Astrocyte (in vitro differentiated cells and primary cell): ENCODE measurements at regions not wholly inside any gene's neighbourhood (a gene's known extent, or its start where the extent isn't known, plus 50 kb on each side); places are given as distances from the start of the nearest gene placed in this dataset.

Source experiments
- DNase-seq: peaks from one replicate; pipeline ENCODE4 v3.0.0-alpha.2; 2010; ENCODE audit warnings: low read depth
- FAIRE-seq: peaks from 2 replicates; lab custom pipeline; 2011; peaks lifted over from hg19 to GRCh38; lab: Jason Lieb, UNC
- H2AFZ ChIP-seq: 2 replicates; pipeline ENCODE4 v1.6.0; 2012; ENCODE audit warnings: low read depth, low read length, inconsistent platforms
- H3K27ac ChIP-seq: 2 replicates; pipeline ENCODE4 v1.5.1; 2011; ENCODE audit warnings: low read depth, low read length, inconsistent platforms
- H3K27me3 ChIP-seq: 2 replicates; pipeline ENCODE4 v1.6.0; 2011; ENCODE audit warnings: low read length, inconsistent platforms; ENCODE audit not compliant: insufficient read depth
- H3K36me3 ChIP-seq: 2 replicates; pipeline ENCODE4 v1.5.1; 2011; ENCODE audit warnings: low read length, inconsistent platforms; ENCODE audit not compliant: insufficient read depth
- H3K4me1 ChIP-seq: 2 replicates; pipeline ENCODE4 v1.5.1; 2011; ENCODE audit warnings: low read length, inconsistent platforms; ENCODE audit not compliant: insufficient read depth
- H3K4me2 ChIP-seq: 2 replicates; pipeline ENCODE4 v1.6.0; 2012; ENCODE audit warnings: low read length, inconsistent platforms
- H3K4me3 ChIP-seq: 2 replicates; pipeline ENCODE4 v1.5.1; 2011; ENCODE audit warnings: low read depth, mild to moderate bottlenecking, low read length, inconsistent platforms; ENCODE audit not compliant: insufficient read depth
- H3K79me2 ChIP-seq: 2 replicates; pipeline ENCODE4 v1.6.0; 2012; ENCODE audit warnings: mild to moderate bottlenecking, low read length, inconsistent platforms; ENCODE audit not compliant: insufficient read depth
- H3K9ac ChIP-seq: 2 replicates; pipeline ENCODE4 v1.6.0; 2012; ENCODE audit warnings: mild to moderate bottlenecking, low read length, inconsistent platforms
- H3K9me3 ChIP-seq: 2 replicates; pipeline ENCODE4 v1.5.1; 2012; ENCODE audit warnings: low read depth, mild to moderate bottlenecking, low read length, inconsistent platforms; ENCODE audit not compliant: insufficient read depth
- H4K20me1 ChIP-seq: 2 replicates; pipeline ENCODE4 v1.6.0; 2012; ENCODE audit warnings: low read length, inconsistent platforms; ENCODE audit not compliant: insufficient read depth
- H3K27ac Mint-ChIP-seq: one replicate; pipeline ENCODE4 v1.8.0; 2021; ENCODE audit warnings: mild to moderate bottlenecking, mixed read lengths; ENCODE audit not compliant: unreplicated experiment
- H3K27me3 Mint-ChIP-seq: one replicate; pipeline ENCODE4 v1.8.0; 2021; ENCODE audit warnings: low read depth, mixed read lengths; ENCODE audit not compliant: unreplicated experiment
- H3K36me3 Mint-ChIP-seq: one replicate; pipeline ENCODE4 v1.8.0; 2021; ENCODE audit warnings: low read depth, mixed read lengths; ENCODE audit not compliant: unreplicated experiment
- H3K4me1 Mint-ChIP-seq: one replicate; pipeline ENCODE4 v1.8.0; 2021; ENCODE audit warnings: low read depth, mixed read lengths; ENCODE audit not compliant: unreplicated experiment
- H3K4me3 Mint-ChIP-seq: one replicate; pipeline ENCODE4 v1.8.0; 2021; ENCODE audit warnings: mild to moderate bottlenecking, moderate library complexity, mixed read lengths; ENCODE audit not compliant: unreplicated experiment
- H3K9me3 Mint-ChIP-seq: one replicate; pipeline ENCODE4 v1.8.0; 2021; ENCODE audit warnings: mild to moderate bottlenecking, mixed read lengths; ENCODE audit not compliant: unreplicated experiment
- EZH2 ChIP-seq: IDR thresholded peaks from 2 replicates; pipeline ENCODE4 v1.6.1; 2012; ENCODE audit warnings: mild to moderate bottlenecking, low read length, inconsistent platforms; ENCODE audit not compliant: insufficient read depth
- TF ChIP-seq, protein P1 (sequence below): IDR thresholded peaks from 2 replicates; pipeline ENCODE4 v1.5.1; 2011; ENCODE audit warnings: low read depth, mild to moderate bottlenecking, inconsistent platforms, low read length, moderate library complexity; ENCODE audit not compliant: insufficient read depth

DNA sequence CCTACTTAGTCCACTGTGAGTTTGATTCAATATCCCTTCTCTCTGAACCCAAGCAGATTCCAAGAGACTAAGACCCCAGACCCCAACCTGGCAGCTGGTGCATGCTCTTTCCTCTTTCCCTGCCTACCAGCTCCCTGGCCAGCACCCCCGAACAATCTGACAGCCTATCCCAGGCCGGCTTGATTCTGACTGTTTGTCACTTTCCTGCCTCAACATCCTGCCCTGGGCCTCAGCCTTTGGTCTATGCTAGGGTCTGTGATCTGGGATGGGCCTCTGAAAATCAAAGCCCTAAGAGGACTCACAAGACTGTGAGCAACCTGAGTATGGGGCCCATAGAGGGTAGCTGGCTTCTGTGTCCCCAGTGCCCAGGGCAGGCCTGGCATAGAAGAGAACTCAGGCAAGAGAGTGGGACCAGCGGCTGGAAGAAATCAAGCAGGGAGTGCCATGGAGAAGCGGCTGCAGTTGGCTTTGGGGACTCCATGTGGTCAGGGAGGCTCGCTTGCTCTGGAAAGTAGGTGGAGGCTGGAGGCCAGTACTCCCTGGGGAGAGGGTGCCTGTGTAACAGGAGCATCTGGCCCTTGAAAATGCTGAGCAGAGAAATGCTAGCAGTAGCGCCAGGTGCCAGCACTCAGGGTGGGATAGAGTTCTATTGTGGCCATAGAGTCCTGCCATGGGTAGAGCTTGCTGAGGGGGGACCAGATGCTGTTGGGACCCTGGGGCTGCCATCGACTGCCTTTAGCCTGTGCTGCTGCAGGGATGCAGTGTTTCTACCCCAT lies 343.9 kb downstream of the DYSF start:
- no peak for DNase-seq
- Histone ChIP-seq H3K9ac (no peak overlapping the region), H3K4me3 (no peak overlapping the region), H3K27me3 (peaks cover under 1% of the 10 kb centered on the region), H3K4me2 (no peak overlapping the region), H3K36me3 (no peaks in the 10 kb centered on the region), H3K9me3 (no peaks in the 10 kb centered on the region), H3K27ac (no peak overlapping the region), H2AFZ (no peak overlapping the region), H3K4me1 (peaks cover 27% of the 10 kb centered on the region), H4K20me1 (no peaks in the 10 kb centered on the region), H3K79me2 (no peaks in the 10 kb centered on the region)
- no peak for FAIRE-seq
- Mint-ChIP-seq H3K4me3 (no peak overlapping the region), H3K27me3 (peaks cover 44% of the 10 kb centered on the region), H3K9me3 (no peaks in the 10 kb centered on the region), H3K36me3 (no peaks in the 10 kb centered on the region), H3K4me1 (peaks cover 13% of the 10 kb centered on the region), H3K27ac (no peak overlapping the region)
- TF ChIP-seq EZH2 = no peak
- TF ChIP-seq, protein P1, sequence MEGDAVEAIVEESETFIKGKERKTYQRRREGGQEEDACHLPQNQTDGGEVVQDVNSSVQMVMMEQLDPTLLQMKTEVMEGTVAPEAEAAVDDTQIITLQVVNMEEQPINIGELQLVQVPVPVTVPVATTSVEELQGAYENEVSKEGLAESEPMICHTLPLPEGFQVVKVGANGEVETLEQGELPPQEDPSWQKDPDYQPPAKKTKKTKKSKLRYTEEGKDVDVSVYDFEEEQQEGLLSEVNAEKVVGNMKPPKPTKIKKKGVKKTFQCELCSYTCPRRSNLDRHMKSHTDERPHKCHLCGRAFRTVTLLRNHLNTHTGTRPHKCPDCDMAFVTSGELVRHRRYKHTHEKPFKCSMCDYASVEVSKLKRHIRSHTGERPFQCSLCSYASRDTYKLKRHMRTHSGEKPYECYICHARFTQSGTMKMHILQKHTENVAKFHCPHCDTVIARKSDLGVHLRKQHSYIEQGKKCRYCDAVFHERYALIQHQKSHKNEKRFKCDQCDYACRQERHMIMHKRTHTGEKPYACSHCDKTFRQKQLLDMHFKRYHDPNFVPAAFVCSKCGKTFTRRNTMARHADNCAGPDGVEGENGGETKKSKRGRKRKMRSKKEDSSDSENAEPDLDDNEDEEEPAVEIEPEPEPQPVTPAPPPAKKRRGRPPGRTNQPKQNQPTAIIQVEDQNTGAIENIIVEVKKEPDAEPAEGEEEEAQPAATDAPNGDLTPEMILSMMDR = no peak

DNA sequence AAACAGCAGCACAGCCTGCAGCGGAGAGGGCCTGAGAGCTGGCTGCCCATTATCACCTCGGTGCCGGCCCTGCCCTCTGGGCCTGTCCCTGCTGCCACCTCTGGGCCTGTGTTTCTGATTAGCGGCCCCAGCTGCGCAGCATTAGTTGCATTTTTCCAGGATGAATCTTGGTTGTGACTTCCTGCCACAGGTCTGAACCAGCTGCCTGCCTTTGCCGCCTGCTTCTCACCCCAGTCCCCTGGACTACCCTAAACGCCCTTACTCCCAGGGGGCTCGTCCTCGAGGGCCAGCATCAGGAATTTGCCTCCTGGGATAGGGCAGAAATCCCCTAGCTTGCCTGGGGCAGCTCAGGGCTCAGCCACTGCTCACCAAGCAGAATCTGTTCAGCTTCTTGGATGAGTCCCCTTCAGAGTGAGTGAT lies 342.8 kb downstream of the DYSF start:
- peaks cover 45% of the 10 kb centered on the region for H3K27me3 Mint-ChIP-seq
- H3K9me3 ChIP-seq = no peaks in the 10 kb centered on the region
- FAIRE-seq = no peak
- no peaks in the 10 kb centered on the region for H3K36me3 ChIP-seq
- no peaks in the 10 kb centered on the region for H3K79me2 ChIP-seq
- DNase-seq = peak; percentile 47
- H3K27ac ChIP-seq = no peak overlapping the region
- peak overlapping the region; percentile 58 for H3K4me2 ChIP-seq
- peak overlapping the region; percentile 9 for H3K9ac ChIP-seq
- H3K36me3 Mint-ChIP-seq = no peaks in the 10 kb centered on the region
- H3K4me3 ChIP-seq = no peak overlapping the region
- TF ChIP-seq, protein P1 = no peak
- no peak for TF ChIP-seq EZH2
- H3K4me3 Mint-ChIP-seq = no peak overlapping the region
- no peaks in the 10 kb centered on the region for H4K20me1 ChIP-seq
- peak overlapping the region; percentile 1 for H2AFZ ChIP-seq
- H3K27ac Mint-ChIP-seq = no peak overlapping the region
- peaks cover 13% of the 10 kb centered on the region for H3K4me1 Mint-ChIP-seq
- peaks cover 27% of the 10 kb centered on the region for H3K4me1 ChIP-seq
- H3K27me3 ChIP-seq = no peaks in the 10 kb centered on the region
- H3K9me3 Mint-ChIP-seq = no peaks in the 10 kb centered on the region

DNA sequence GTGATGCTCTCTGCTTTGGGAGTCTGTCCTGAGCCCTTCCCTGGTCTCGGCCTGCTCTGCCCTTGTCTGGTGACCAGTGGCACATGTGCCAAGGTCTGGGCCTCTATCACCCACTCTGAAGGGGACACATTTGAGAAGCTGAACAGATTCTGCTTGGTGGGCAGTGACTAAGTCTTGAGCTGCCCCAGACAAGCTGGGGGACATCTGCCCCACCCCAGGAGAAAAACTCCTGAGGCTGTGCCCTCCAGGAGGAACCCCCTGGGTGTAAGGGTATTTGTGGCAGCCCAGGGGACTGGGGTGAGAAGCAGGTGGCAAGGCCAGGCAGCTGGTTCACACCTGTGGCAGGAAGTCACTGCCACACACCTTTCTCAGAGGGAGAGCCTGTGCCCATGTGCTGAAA lies 342.1 kb downstream of the DYSF start:
- peaks cover 27% of the 10 kb centered on the region for H3K4me1 ChIP-seq
- FAIRE-seq (no peak), DNase-seq (no peak)
- H3K36me3 ChIP-seq = no peaks in the 10 kb centered on the region
- H3K27me3 ChIP-seq = no peaks in the 10 kb centered on the region
- no peaks in the 10 kb centered on the region for H3K9me3 ChIP-seq
- H3K79me2 ChIP-seq = no peaks in the 10 kb centered on the region
- no peak overlapping the region for H3K4me3 ChIP-seq
- H3K27me3 Mint-ChIP-seq = peaks cover 44% of the 10 kb centered on the region
- H3K27ac ChIP-seq = no peak overlapping the region
- H3K27ac Mint-ChIP-seq = no peak overlapping the region
- H3K4me1 Mint-ChIP-seq = peaks cover 13% of the 10 kb centered on the region
- no peak overlapping the region for H3K4me2 ChIP-seq
- no peaks in the 10 kb centered on the region for H4K20me1 ChIP-seq
- H3K9me3 Mint-ChIP-seq = no peaks in the 10 kb centered on the region
- H2AFZ ChIP-seq = no peak overlapping the region
- no peak for TF ChIP-seq EZH2
- TF ChIP-seq, protein P1 = no peak
- H3K4me3 Mint-ChIP-seq = no peak overlapping the region
- H3K9ac ChIP-seq = no peak overlapping the region
- H3K36me3 Mint-ChIP-seq = no peaks in the 10 kb centered on the region
